Astrocyte of the spinal cord (primary cell): ENCODE measurements at regions not wholly inside any gene's neighbourhood (a gene's known extent, or its start where the extent isn't known, plus 50 kb on each side); places are given as distances from the start of the nearest gene placed in this dataset.
"Not testable (repeated sequence)": the region's sequence is repeated elsewhere in the genome, so short reads cannot be mapped to it uniquely, and the experiment has no call there.

Source experiments
- DNase-seq: peaks from one replicate; pipeline ENCODE4 v3.0.0; 2011; ENCODE audit warnings: low read depth, low spot score
- H3K4me3 ChIP-seq: 2 replicates; pipeline ENCODE4 v1.5.1; 2011; ENCODE audit warnings: low read depth, mild to moderate bottlenecking, low read length, moderate library complexity
- CTCF ChIP-seq: IDR thresholded peaks from 2 replicates; pipeline ENCODE4 v1.5.1; 2012; ENCODE audit warnings: low read depth, mild to moderate bottlenecking, low read length, inconsistent platforms
- in situ Hi-C: cut with HindIII; loops from 2 replicates; pipeline ENCODE4 v1.10.0; 2017; ENCODE audit warnings: low sequenced_read_pairs

GRCh38 chr2:131641414-131642206, 113.9 kb downstream of the CCDC74A start:
- H3K4me3 ChIP-seq, result no peak overlapping the region
- TF ChIP-seq CTCF, result no peak
- DNase-seq, result peak; percentile 32
- in situ Hi-C loops, result no loop called here

GRCh38 chr2:131643180-131643579, 115.5 kb downstream of the CCDC74A start:
- DNase-seq, in situ Hi-C loops, H3K4me3 ChIP-seq: not testable (repeated sequence)

- TF ChIP-seq CTCF, result no peak
- in situ Hi-C loops, result no loop called here
- DNase-seq, result no peak
- no peak overlapping the region for H3K4me3 ChIP-seq
Observed at GRCh38 chr2:131645177-131645765, 117.6 kb downstream of the CCDC74A start.

GRCh38 chr2:131646220-131646619, 118.5 kb downstream of the CCDC74A start:
- in situ Hi-C loops, DNase-seq, H3K4me3 ChIP-seq: not testable (repeated sequence)

- DNase-seq, result no peak
- in situ Hi-C loops, result no loop called here
- peak overlapping the region; percentile 37 for H3K4me3 ChIP-seq
- no peak for TF ChIP-seq CTCF
Observed at GRCh38 chr2:131646669-131647297, 119.1 kb downstream of the CCDC74A start.

GRCh38 chr2:131648565-131648964, 120.9 kb downstream of the CCDC74A start:
- H3K4me3 ChIP-seq, DNase-seq, in situ Hi-C loops: not testable (repeated sequence)

GRCh38 chr2:131652246-131652645, 124.6 kb downstream of the CCDC74A start:
- DNase-seq, in situ Hi-C loops, H3K4me3 ChIP-seq: not testable (repeated sequence)

GRCh38 chr2:131654107-131654506, 126.4 kb downstream of the CCDC74A start:
- DNase-seq, H3K4me3 ChIP-seq, in situ Hi-C loops: not testable (repeated sequence)

- no peak for TF ChIP-seq CTCF
- no peak overlapping the region for H3K4me3 ChIP-seq
- DNase-seq, result no peak
- in situ Hi-C loops, result no loop called here
Observed at GRCh38 chr2:131656816-131657633, 129.3 kb downstream of the CCDC74A start.
